ENCODE measurements at regions not wholly inside any gene's neighbourhood (a gene's known extent, or its start where the extent isn't known, plus 50 kb on each side); places are given as distances from the start of the nearest gene placed in this dataset.

GRCh38 chr14:83566567-83566966 lies 1963.4 kb upstream of the FLRT2 start:
- TF ChIP-seq, protein P1, sequence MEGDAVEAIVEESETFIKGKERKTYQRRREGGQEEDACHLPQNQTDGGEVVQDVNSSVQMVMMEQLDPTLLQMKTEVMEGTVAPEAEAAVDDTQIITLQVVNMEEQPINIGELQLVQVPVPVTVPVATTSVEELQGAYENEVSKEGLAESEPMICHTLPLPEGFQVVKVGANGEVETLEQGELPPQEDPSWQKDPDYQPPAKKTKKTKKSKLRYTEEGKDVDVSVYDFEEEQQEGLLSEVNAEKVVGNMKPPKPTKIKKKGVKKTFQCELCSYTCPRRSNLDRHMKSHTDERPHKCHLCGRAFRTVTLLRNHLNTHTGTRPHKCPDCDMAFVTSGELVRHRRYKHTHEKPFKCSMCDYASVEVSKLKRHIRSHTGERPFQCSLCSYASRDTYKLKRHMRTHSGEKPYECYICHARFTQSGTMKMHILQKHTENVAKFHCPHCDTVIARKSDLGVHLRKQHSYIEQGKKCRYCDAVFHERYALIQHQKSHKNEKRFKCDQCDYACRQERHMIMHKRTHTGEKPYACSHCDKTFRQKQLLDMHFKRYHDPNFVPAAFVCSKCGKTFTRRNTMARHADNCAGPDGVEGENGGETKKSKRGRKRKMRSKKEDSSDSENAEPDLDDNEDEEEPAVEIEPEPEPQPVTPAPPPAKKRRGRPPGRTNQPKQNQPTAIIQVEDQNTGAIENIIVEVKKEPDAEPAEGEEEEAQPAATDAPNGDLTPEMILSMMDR (IDR thresholded peaks at IDR 0.05) = no peak
- no peak for TF ChIP-seq POLR2A (IDR thresholded peaks at IDR 0.05)
- H3K4me3 ChIP-seq (replicated peaks in 1 of 3) = no peak overlapping the region
- no peak for DNase-seq
- 94% methylated on average over 1 of the region's 1 CpG for WGBS, 2 donors
- intact Hi-C loops (cut with DNase I) = no loop called here
- H3K9me3 ChIP-seq = no peaks in the 10 kb centered on the region
- no peaks in the 10 kb centered on the region for H3K4me1 ChIP-seq
- no peak overlapping the region for H3K27ac ChIP-seq
- no peaks in the 10 kb centered on the region for H3K36me3 ChIP-seq
- no peaks in the 10 kb centered on the region for H3K27me3 ChIP-seq

GRCh38 chr14:83568141-83568540 lies 1961.8 kb upstream of the FLRT2 start:
- WGBS, 2 donors = 68 to 92% methylated on average over 1 of the region's 1 CpG
- H3K4me3 ChIP-seq (replicated peaks in 1 of 3) = no peak overlapping the region
- H3K9me3 ChIP-seq = no peaks in the 10 kb centered on the region
- H3K36me3 ChIP-seq = no peaks in the 10 kb centered on the region
- no peaks in the 10 kb centered on the region for H3K4me1 ChIP-seq
- TF ChIP-seq, protein P1 (IDR thresholded peaks at IDR 0.05) = no peak
- no peak for TF ChIP-seq POLR2A (IDR thresholded peaks at IDR 0.05)
- no peak for DNase-seq
- intact Hi-C loops (cut with DNase I) = no loop called here
- H3K27me3 ChIP-seq = no peaks in the 10 kb centered on the region
- no peak overlapping the region for H3K27ac ChIP-seq

DNA sequence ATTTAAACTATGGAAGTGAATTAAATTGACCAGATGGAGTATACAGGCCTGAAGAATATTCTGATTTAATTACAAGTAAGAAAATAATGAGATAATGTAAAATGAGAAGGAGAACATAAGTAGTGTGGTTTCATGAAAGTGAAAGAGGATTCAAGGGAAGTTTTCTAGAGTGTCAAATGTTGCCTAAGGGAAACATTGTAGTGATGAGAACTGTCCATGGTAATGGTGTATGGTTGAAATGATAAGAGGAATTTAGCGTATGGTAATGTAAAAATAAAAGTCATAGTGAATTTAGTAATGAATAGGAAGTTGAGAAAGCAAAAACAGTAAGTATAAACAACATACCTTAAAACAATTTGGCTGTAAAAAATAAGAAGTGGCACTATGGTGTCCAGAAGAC lies 1954.6 kb upstream of the FLRT2 start:
- H3K4me3 ChIP-seq (replicated peaks in 1 of 3) = no peak overlapping the region
- no peaks in the 10 kb centered on the region for H3K36me3 ChIP-seq
- H3K27me3 ChIP-seq = no peaks in the 10 kb centered on the region
- TF ChIP-seq POLR2A (IDR thresholded peaks at IDR 0.05) = no peak
- TF ChIP-seq, protein P1 (IDR thresholded peaks at IDR 0.05) = no peak
- DNase-seq = no peak
- intact Hi-C loops (cut with DNase I) = no loop called here
- H3K9me3 ChIP-seq = no peaks in the 10 kb centered on the region
- no peak overlapping the region for H3K27ac ChIP-seq
- H3K4me1 ChIP-seq = no peaks in the 10 kb centered on the region
- WGBS, 2 donors = 77 to 86% methylated on average over 1 of the region's 1 CpG

- TF ChIP-seq POLR2A (IDR thresholded peaks at IDR 0.05) = no peak
- TF ChIP-seq, protein P1 (IDR thresholded peaks at IDR 0.05) = no peak
- intact Hi-C loops (cut with DNase I) = no loop called here
- Histone ChIP-seq H3K4me3 (replicated peaks in 1 of 3) (no peak overlapping the region), H3K4me1 (no peaks in the 10 kb centered on the region), H3K36me3 (no peaks in the 10 kb centered on the region), H3K27me3 (no peaks in the 10 kb centered on the region), H3K9me3 (no peaks in the 10 kb centered on the region), H3K27ac (no peak overlapping the region)
- DNase-seq = no peak
Measured at GRCh38 chr14:83583201-83583600, 1946.7 kb upstream of the FLRT2 start.

DNA sequence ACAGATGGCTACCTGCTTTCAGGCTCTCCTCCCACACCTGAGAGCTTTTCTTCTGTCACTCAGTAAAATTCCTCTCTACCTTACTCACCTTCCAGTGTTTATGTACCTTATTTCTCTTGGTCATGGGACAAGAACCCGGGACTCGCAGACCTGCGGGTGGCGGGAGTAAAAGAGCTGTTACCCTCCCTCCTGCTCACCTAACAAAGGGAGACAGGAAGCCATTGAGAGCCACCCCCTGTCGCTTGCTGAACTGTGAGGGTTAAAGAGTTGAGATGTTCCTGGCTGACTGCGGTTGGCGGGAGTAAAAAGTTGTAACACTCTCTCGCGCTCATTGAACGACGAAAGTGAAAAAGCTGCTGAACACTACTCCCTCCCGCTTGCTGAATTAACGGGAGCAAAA lies 1935.1 kb upstream of the FLRT2 start:
- H3K4me1 ChIP-seq = no peaks in the 10 kb centered on the region
- no peaks in the 10 kb centered on the region for H3K9me3 ChIP-seq
- WGBS, 2 donors = 62 to 68% methylated on average over 13 of the region's 13 CpGs
- DNase-seq = no peak
- H3K27ac ChIP-seq = no peak overlapping the region
- TF ChIP-seq, protein P1 (IDR thresholded peaks at IDR 0.05) = no peak
- no peak for TF ChIP-seq POLR2A (IDR thresholded peaks at IDR 0.05)
- intact Hi-C loops (cut with DNase I) = no loop called here
- H3K36me3 ChIP-seq = no peaks in the 10 kb centered on the region
- H3K27me3 ChIP-seq = no peaks in the 10 kb centered on the region
- H3K4me3 ChIP-seq (replicated peaks in 1 of 3) = no peak overlapping the region
